ENCODE measurements at regions not wholly inside any gene's neighbourhood (a gene's known extent, or its start where the extent isn't known, plus 50 kb on each side); places are given as distances from the start of the nearest gene placed in this dataset.

DNA sequence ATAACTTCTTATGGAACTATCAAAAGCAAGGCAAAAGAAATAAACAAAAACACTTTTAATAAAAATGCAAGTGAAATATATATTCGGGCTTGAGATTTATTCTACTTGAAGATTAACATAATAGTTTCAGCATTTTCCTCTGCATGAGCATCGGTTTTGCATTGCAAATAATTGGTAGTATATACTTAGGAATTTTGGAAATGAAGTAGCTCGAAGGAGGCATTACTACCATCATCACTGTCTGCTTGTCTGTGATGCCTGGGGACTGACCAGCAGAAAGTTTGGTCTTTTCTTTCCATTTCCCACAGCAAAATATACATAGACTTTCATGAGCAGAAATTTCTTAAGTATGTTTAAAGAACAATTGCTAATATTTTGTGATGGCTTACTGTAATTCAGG lies 570.7 kb downstream of the HTR1B start:
- ChIA-PET CTCF (no interaction called here), POLR2A (ENCODE audit: low non-redundant PET) (no interaction called here)
- H3K4me3 ChIP-seq (ENCODE audit: low read depth, low read length, poor library complexity, severe bottlenecking): no peak overlapping the region
- no peak overlapping the region for H3K27ac ChIP-seq (ENCODE audit: low read depth, low read length, poor library complexity, severe bottlenecking)
- no peak for DNase-seq (ENCODE audit: low spot score)
- no peaks in the 10 kb centered on the region for H3K4me1 ChIP-seq (ENCODE audit: insufficient read depth, low read length, poor library complexity, severe bottlenecking)
- intact Hi-C loops (cut with micrococcal nuclease; ENCODE audit: unreplicated experiment): no loop called here
- H3K27me3 ChIP-seq (replicated peaks; ENCODE audit: insufficient read depth, low read depth, low read length, poor library complexity): no peaks in the 10 kb centered on the region
- no peaks in the 10 kb centered on the region for H3K36me3 ChIP-seq (ENCODE audit: insufficient read depth, low read length, poor library complexity, severe bottlenecking)
- BruUV-seq (replicated peaks): no TSS peak
- H3K9me3 ChIP-seq (ENCODE audit: low read depth, low read length, poor library complexity, severe bottlenecking): peaks cover 24% of the 10 kb centered on the region
- TF ChIP-seq, protein P1, sequence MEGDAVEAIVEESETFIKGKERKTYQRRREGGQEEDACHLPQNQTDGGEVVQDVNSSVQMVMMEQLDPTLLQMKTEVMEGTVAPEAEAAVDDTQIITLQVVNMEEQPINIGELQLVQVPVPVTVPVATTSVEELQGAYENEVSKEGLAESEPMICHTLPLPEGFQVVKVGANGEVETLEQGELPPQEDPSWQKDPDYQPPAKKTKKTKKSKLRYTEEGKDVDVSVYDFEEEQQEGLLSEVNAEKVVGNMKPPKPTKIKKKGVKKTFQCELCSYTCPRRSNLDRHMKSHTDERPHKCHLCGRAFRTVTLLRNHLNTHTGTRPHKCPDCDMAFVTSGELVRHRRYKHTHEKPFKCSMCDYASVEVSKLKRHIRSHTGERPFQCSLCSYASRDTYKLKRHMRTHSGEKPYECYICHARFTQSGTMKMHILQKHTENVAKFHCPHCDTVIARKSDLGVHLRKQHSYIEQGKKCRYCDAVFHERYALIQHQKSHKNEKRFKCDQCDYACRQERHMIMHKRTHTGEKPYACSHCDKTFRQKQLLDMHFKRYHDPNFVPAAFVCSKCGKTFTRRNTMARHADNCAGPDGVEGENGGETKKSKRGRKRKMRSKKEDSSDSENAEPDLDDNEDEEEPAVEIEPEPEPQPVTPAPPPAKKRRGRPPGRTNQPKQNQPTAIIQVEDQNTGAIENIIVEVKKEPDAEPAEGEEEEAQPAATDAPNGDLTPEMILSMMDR (conservative IDR thresholded peaks at IDR 0.05; ENCODE audit: low read depth, low read length): no peak
- TF ChIP-seq EZH2 (IDR thresholded peaks at IDR 0.05; ENCODE audit: borderline replicate concordance, low read depth, low read length, poor library complexity, severe bottlenecking): no peak

DNA sequence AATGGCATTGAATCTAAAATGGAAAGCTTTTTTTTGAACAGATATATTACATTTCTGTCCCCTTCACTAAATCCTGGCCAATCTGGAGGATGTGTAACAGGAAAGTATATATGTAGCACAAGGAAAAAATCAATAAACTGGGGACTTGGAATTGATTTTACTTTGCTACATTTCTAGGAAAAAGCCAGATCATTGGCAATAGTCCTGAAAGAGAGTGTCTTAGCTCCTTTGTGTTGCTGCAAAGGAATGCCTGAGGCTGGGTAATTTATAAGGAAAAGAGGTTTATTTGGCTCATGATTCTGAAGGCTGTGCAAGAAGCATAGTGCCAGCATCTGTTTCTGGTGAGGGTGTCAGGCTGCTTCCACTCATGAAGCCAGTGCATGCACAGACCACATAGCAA lies 574.9 kb downstream of the HTR1B start:
- ChIA-PET CTCF (no interaction called here), POLR2A (ENCODE audit: low non-redundant PET) (no interaction called here)
- no TSS peak for BruUV-seq (replicated peaks)
- H3K27ac ChIP-seq (ENCODE audit: low read depth, low read length, poor library complexity, severe bottlenecking): no peak overlapping the region
- H3K4me3 ChIP-seq (ENCODE audit: low read depth, low read length, poor library complexity, severe bottlenecking): no peak overlapping the region
- H3K9me3 ChIP-seq (ENCODE audit: low read depth, low read length, poor library complexity, severe bottlenecking): peaks cover 29% of the 10 kb centered on the region
- H3K27me3 ChIP-seq (replicated peaks; ENCODE audit: insufficient read depth, low read depth, low read length, poor library complexity): no peaks in the 10 kb centered on the region
- H3K4me1 ChIP-seq (ENCODE audit: insufficient read depth, low read length, poor library complexity, severe bottlenecking): no peaks in the 10 kb centered on the region
- DNase-seq (ENCODE audit: low spot score): no peak
- no peaks in the 10 kb centered on the region for H3K36me3 ChIP-seq (ENCODE audit: insufficient read depth, low read length, poor library complexity, severe bottlenecking)
- intact Hi-C loops (cut with micrococcal nuclease; ENCODE audit: unreplicated experiment): no loop called here
- TF ChIP-seq EZH2 (IDR thresholded peaks at IDR 0.05; ENCODE audit: borderline replicate concordance, low read depth, low read length, poor library complexity, severe bottlenecking): no peak
- TF ChIP-seq, protein P1 (conservative IDR thresholded peaks at IDR 0.05; ENCODE audit: low read depth, low read length): no peak

DNA sequence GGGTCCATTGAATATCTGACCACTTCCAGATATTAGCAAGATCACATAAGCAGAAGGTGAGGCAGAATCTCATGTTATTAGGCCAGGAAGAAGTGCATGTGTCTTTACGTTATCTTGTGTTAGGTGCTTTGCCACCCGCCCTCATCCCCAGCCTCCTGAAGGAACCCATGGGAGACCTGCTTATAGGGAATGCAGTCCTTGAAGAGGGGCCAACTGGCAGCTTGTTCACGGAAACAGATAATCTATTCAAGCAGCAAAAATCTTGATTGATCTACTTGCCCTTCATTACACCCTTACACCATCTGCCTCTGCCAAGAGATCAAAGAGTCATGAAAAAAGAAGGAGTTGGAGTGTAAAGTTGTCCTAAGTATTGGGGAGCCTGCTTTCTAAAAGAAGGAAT lies 576.4 kb downstream of the HTR1B start:
- BruUV-seq (replicated peaks): no TSS peak
- no peak for TF ChIP-seq EZH2 (IDR thresholded peaks at IDR 0.05; ENCODE audit: borderline replicate concordance, low read depth, low read length, poor library complexity, severe bottlenecking)
- TF ChIP-seq, protein P1 (conservative IDR thresholded peaks at IDR 0.05; ENCODE audit: low read depth, low read length): no peak
- POLR2A ChIA-PET (ENCODE audit: low non-redundant PET): no interaction called here

More for the DNA sequence above, 576.4 kb downstream of the HTR1B start:
- DNase-seq (ENCODE audit: low spot score): no peak
- no peak overlapping the region for H3K27ac ChIP-seq (ENCODE audit: low read depth, low read length, poor library complexity, severe bottlenecking)
- intact Hi-C loops (cut with micrococcal nuclease; ENCODE audit: unreplicated experiment): no loop called here
- no peaks in the 10 kb centered on the region for H3K4me1 ChIP-seq (ENCODE audit: insufficient read depth, low read length, poor library complexity, severe bottlenecking)
- no peaks in the 10 kb centered on the region for H3K27me3 ChIP-seq (replicated peaks; ENCODE audit: insufficient read depth, low read depth, low read length, poor library complexity)
- H3K9me3 ChIP-seq (ENCODE audit: low read depth, low read length, poor library complexity, severe bottlenecking): peaks cover 42% of the 10 kb centered on the region
- CTCF ChIA-PET: no interaction called here
- H3K36me3 ChIP-seq (ENCODE audit: insufficient read depth, low read length, poor library complexity, severe bottlenecking): no peaks in the 10 kb centered on the region
- H3K4me3 ChIP-seq (ENCODE audit: low read depth, low read length, poor library complexity, severe bottlenecking): no peak overlapping the region

Measured in A673 (cell line).